Activated T-helper 1 cell treated with anti-CD3 and anti-CD28 coated beads, Interleukin-12 subunit alpha, Interleukin-12 subunit beta, Interleukin-2, Interleukin-4 antibody, amounts not matched to agents 30 ng/mL and 10 ng/mL and 1 ng/mL, durations not matched to agents 14 hours and 24 hours and 36 hours (primary cell): ENCODE measurements at regions not wholly inside any gene's neighbourhood (a gene's known extent, or its start where the extent isn't known, plus 50 kb on each side); places are given as distances from the start of the nearest gene placed in this dataset.

Source experiments
- DNase-seq: peaks from one replicate; pipeline ENCODE4 v3.0.0; 2021; ENCODE audit warnings: low spot score
- H3K27ac Mint-ChIP-seq: one replicate; pipeline ENCODE4 v1.8.0; 2021; ENCODE audit warnings: mild to moderate bottlenecking, mixed read lengths
- H3K27me3 Mint-ChIP-seq: one replicate; pipeline ENCODE4 v1.8.0; 2022; ENCODE audit warnings: mild to moderate bottlenecking, moderate library complexity, mixed read lengths; ENCODE audit not compliant: insufficient read depth
- H3K36me3 Mint-ChIP-seq: one replicate; pipeline ENCODE4 v1.8.0; 2021; ENCODE audit warnings: low read depth, mixed read lengths
- H3K4me1 Mint-ChIP-seq: one replicate; pipeline ENCODE4 v1.8.0; 2021; ENCODE audit warnings: low read depth, mixed read lengths
- H3K4me3 Mint-ChIP-seq: one replicate; pipeline ENCODE4 v1.8.0; 2021; ENCODE audit warnings: mild to moderate bottlenecking, moderate library complexity, mixed read lengths
- H3K9me3 Mint-ChIP-seq: one replicate; pipeline ENCODE4 v1.8.0; 2021; ENCODE audit warnings: mixed read lengths
- intact Hi-C: fragments of 100-400 bp; cut with micrococcal nuclease; formaldehyde crosslinking; loops from one replicate; pipeline ENCODE4 v1.15.1; 2024

DNA sequence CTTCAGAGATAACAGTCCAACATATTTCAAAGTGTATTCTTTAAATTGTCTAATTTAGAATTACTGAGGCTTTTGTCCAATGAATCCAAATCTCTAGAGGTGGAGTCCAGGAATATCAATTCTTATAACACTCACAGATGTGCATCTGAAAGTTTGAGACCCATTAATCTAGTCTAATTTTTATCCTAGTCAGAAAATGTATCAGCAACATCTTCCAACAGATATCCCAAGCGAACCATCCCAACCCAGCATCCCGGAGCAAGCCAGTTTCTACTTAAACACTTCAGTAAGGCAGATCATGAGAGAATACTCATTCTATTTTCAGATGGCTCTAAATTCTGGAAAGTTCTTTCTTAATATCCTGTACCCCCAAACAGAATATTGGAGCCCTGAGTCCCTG, 113.5 kb downstream of the BBS10 start:
- Mint-ChIP-seq H3K9me3 (no peaks in the 10 kb centered on the region), H3K4me3 (no peak overlapping the region), H3K36me3 (no peaks in the 10 kb centered on the region), H3K27ac (no peak overlapping the region), H3K27me3 (no peaks in the 10 kb centered on the region), H3K4me1 (no peaks in the 10 kb centered on the region)
- intact Hi-C loops, result no loop called here
- no peak for DNase-seq

DNA sequence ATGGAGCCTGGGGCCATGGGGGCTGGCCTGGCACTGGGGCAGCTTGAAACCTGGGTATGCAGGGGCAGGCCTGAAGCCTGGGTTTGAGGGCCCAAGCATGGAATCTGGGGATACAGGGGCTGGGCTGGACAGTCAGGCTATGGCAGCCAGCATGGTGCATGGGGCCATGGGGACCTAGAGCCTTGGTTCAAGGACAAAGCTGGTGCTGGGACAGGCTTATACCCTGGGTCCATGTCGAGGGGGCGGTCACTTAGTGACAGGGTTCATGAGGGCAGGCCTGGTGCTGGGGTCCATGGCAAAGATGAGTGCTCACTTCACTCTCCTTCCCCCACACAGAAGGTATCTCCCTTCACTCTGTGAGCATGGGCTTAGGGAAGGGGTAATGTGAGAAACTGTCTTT, 116.2 kb downstream of the BBS10 start:
- Mint-ChIP-seq H3K27me3 (peaks cover 12% of the 10 kb centered on the region), H3K4me3 (no peak overlapping the region), H3K9me3 (no peaks in the 10 kb centered on the region), H3K4me1 (no peaks in the 10 kb centered on the region), H3K36me3 (no peaks in the 10 kb centered on the region), H3K27ac (no peak overlapping the region)
- intact Hi-C loops, result no loop called here
- no peak for DNase-seq

DNA sequence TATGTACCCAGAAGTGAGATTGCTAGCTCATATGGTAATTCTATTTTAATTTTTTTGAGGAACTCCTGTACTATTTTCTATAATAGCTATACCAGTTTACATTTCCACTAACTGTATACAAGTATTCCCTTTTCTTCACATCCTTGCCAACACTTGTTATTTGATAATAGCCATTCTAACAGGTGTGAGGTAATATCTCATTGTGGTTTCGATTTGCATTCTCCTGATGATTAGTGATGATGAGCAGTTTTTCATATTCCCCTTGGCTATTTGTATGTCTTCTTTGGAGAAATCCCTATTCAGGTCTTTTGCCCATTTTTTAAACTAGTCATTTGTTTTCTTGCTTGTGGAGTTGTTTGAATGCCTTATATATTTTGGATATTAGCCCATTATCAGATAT, 121.3 kb downstream of the BBS10 start:
- no peak overlapping the region for H3K27ac Mint-ChIP-seq
- no peak overlapping the region for H3K4me3 Mint-ChIP-seq
- H3K9me3 Mint-ChIP-seq, result no peaks in the 10 kb centered on the region
- DNase-seq, result no peak
- H3K27me3 Mint-ChIP-seq, result peaks cover 13% of the 10 kb centered on the region
- H3K36me3 Mint-ChIP-seq, result no peaks in the 10 kb centered on the region
- intact Hi-C loops, result no loop called here
- H3K4me1 Mint-ChIP-seq, result no peaks in the 10 kb centered on the region

DNA sequence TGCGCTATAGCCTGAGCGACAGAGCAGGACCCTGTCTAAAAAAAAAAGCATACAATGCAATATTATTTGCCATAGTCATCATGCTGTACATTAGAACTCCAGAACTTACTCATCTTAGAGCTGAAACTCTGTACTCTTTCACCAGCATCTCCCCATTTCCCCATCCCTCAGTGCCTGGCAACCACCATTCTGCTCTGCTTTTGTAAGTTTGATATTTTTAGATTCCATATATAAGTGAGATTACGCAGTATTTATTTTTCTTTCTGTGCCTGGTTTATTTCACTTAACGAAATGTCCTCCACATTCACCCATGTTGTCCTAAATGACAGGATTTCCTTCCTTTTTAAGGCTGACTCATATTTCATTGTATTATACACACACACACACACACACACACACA, 121.8 kb downstream of the BBS10 start:
- no peak overlapping the region for H3K4me3 Mint-ChIP-seq
- H3K9me3 Mint-ChIP-seq, result no peaks in the 10 kb centered on the region
- no peaks in the 10 kb centered on the region for H3K4me1 Mint-ChIP-seq
- DNase-seq, result no peak
- no peak overlapping the region for H3K27ac Mint-ChIP-seq
- intact Hi-C loops, result no loop called here
- H3K27me3 Mint-ChIP-seq, result peaks cover 13% of the 10 kb centered on the region
- no peaks in the 10 kb centered on the region for H3K36me3 Mint-ChIP-seq

DNA sequence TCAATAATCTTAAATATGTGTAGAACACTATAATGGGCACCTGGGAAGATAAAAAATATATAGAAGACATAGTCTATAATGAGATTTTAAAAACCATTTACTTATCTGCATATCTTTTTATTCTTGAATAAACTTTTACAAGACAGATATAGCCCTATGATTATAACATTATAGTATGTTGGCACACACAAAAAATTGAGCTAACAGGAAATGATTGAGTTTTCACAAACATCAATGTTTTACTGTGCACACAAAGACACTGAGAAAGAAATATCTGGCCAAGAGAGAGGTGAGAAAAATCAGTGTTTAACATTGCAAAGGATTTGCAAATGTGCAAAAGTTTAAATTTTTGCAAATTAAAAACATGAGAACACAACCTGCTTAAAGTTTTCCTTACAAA, 124.3 kb downstream of the BBS10 start:
- H3K4me1 Mint-ChIP-seq, result no peaks in the 10 kb centered on the region
- intact Hi-C loops, result no loop called here
- H3K27ac Mint-ChIP-seq, result no peak overlapping the region
- H3K27me3 Mint-ChIP-seq, result peaks cover 9% of the 10 kb centered on the region
- H3K36me3 Mint-ChIP-seq, result no peaks in the 10 kb centered on the region
- H3K9me3 Mint-ChIP-seq, result no peaks in the 10 kb centered on the region
- no peak for DNase-seq
- H3K4me3 Mint-ChIP-seq, result no peak overlapping the region

DNA sequence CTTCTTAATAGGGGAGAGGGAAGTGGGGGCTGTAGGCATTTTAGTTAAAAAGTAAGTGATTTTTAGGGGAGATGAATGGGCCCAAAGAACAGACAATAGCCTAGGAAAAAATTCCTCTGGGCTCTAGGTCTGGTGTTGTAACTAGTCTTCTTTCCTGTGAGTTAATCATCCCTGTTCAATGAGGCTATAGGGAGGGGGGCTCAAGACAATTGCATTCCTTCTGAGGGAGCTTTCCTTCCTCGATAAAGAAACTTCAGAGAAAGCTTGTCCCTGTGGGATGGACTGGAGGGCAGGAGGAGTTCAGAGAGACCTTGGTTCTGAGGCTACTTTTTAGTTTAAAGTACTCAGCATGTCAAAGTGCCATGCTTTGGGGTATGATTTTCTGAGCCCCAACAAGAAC, 127.2 kb downstream of the BBS10 start:
- H3K27ac Mint-ChIP-seq, result no peak overlapping the region
- no peak overlapping the region for H3K4me3 Mint-ChIP-seq
- no peak for DNase-seq
- no peaks in the 10 kb centered on the region for H3K36me3 Mint-ChIP-seq
- H3K9me3 Mint-ChIP-seq, result no peaks in the 10 kb centered on the region
- no peaks in the 10 kb centered on the region for H3K4me1 Mint-ChIP-seq
- H3K27me3 Mint-ChIP-seq, result no peaks in the 10 kb centered on the region
- intact Hi-C loops, result no loop called here

DNA sequence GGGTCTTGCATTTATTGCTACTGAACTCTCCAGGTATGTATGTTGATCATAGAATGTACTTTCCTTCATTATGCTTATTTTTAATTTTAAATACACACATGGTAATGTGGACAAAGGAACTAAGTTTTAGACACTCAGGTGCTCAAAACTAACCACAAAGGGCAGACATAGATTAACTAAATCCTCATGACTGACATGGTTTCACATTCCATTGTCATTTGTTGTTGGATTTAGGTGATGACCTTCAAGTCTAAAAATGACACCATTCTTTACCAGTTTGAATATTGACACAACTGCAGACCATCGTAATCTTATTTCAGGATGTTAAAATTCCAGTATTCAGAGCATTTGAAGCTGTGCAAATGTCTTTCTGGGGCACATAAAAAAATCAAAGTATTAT, 128.4 kb downstream of the BBS10 start:
- intact Hi-C loops, result no loop called here
- no peaks in the 10 kb centered on the region for H3K9me3 Mint-ChIP-seq

DNA sequence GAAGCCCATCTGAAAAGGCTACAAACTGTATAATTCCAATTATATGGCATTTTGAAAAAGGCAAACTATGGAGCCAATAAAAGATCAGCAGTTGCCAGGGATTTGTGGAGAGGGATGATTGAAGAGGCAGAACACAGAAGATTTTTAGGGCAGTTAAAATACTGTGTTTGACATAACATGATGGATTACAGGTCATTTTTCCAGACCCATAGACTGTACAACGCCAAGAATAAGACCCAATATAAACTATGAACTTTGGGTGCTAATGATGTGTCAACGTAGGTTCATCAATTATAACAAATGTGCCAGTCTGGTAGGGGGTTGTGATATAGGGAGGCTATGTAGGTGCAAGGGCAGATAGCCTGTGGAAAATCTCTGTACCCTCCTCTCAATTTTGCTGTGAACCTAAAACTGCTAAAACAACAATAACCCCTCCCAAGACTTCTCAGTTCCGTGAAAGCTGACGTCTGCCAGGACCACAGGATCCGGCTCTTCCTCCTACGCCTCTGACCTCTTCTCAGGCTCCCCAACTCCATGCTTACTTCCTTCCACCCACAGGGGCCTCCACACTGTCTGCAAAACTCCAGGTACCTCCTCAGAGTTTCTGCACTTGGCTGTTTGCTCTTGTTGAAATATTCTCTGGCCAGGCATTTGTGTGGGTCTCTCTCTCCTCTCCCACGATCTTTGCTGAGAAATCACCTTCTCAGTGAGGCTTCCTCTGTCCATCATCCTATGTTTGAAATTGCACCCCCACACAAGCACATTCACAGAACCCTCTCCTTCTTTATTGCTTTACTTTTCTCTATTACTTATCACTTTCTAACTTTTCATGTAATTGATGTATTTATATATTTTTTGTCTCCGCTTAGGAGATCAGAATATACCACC, 131.4 kb downstream of the BBS10 start:
- no peaks in the 10 kb centered on the region for H3K27me3 Mint-ChIP-seq
- no peaks in the 10 kb centered on the region for H3K9me3 Mint-ChIP-seq
- intact Hi-C loops, result no loop called here
- H3K27ac Mint-ChIP-seq, result no peak overlapping the region
- no peaks in the 10 kb centered on the region for H3K4me1 Mint-ChIP-seq
- DNase-seq, result no peak
- H3K36me3 Mint-ChIP-seq, result no peaks in the 10 kb centered on the region
- no peak overlapping the region for H3K4me3 Mint-ChIP-seq

More for the DNA sequence above, 128.4 kb downstream of the BBS10 start:
- no peaks in the 10 kb centered on the region for H3K36me3 Mint-ChIP-seq
- no peak overlapping the region for H3K4me3 Mint-ChIP-seq
- no peaks in the 10 kb centered on the region for H3K4me1 Mint-ChIP-seq
- no peak for DNase-seq
- no peak overlapping the region for H3K27ac Mint-ChIP-seq
- H3K27me3 Mint-ChIP-seq, result no peaks in the 10 kb centered on the region

DNA sequence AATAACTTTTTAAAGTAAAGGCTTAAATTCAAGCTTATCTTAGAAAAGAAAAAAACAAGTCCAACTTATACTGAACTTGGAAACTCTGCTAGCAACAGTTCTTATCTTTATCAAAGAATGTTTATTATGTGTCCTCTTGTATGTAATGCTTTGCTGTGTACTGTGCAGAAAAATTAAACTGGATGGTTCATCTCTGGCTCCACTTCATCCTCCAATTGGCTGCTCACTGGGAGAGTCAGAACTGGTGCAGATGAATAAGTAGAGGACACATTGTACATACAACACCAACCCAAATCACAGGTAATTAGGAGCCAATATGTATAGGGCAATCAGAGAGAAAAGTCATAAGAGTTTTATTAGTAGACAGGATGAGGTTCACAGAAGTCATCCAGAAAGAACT, 123.6 kb upstream of the NAP1L1 start:
- Mint-ChIP-seq H3K4me1 (no peaks in the 10 kb centered on the region), H3K4me3 (no peak overlapping the region), H3K9me3 (no peaks in the 10 kb centered on the region), H3K27ac (no peak overlapping the region), H3K36me3 (no peaks in the 10 kb centered on the region), H3K27me3 (peaks cover 8% of the 10 kb centered on the region)
- intact Hi-C loops, result no loop called here
- no peak for DNase-seq

DNA sequence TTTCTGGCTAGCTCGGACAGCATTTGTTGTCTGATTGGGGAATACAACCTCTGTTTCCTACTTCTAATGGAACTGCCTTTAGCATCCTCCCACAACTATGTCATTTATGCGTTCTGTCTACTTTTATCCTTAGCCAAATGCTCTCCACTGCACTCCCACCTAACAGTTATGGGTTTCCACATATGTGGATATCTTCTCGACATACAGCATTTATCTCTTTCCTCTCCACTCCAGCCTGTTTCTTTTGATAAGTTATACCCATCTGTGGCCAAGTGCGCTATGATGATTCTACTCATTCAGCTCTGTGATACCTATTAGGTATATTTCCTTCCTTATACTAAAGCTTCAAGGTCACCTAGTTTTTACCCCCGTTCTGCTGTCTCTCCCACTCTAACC, 122.2 kb upstream of the NAP1L1 start:
- intact Hi-C loops, result no loop called here
- no peak overlapping the region for H3K27ac Mint-ChIP-seq
- no peaks in the 10 kb centered on the region for H3K36me3 Mint-ChIP-seq
- H3K9me3 Mint-ChIP-seq, result no peaks in the 10 kb centered on the region
- DNase-seq, result no peak
- peaks cover 8% of the 10 kb centered on the region for H3K27me3 Mint-ChIP-seq
- no peaks in the 10 kb centered on the region for H3K4me1 Mint-ChIP-seq
- H3K4me3 Mint-ChIP-seq, result no peak overlapping the region

DNA sequence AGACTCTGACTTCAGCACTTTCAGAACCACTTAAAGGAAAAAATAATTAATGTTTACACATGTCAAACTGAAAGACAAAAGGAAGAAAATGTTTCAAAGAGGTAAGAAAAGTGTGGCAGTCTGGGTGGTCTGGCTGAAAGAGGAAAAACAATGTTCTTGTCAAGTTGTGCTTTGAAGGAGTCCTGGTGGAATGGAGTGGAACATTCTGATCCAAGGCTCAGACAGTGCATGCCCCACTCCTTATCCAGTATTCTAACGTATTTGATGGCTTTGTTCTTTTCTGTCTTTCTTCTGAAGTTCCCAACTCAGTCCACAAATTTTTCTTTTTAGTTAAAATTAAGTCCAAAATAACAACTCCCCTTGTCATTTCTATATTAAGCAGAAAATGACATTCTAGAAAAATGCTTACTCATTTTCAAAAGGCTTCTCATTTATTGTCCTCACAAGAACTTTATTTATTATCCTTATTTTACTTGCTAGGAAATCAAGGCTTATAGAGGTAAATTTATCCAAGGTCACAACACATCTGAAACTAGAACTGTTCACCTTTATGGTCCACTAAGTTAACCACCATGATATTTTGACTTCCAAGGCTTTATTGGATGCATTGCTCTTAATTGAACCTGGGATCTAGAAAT, 121.7 kb upstream of the NAP1L1 start:
- peaks cover 10% of the 10 kb centered on the region for H3K27me3 Mint-ChIP-seq
- H3K27ac Mint-ChIP-seq, result no peak overlapping the region
- intact Hi-C loops, result no loop called here
- H3K36me3 Mint-ChIP-seq, result no peaks in the 10 kb centered on the region
- H3K4me1 Mint-ChIP-seq, result no peaks in the 10 kb centered on the region
- DNase-seq, result no peak
- no peaks in the 10 kb centered on the region for H3K9me3 Mint-ChIP-seq
- no peak overlapping the region for H3K4me3 Mint-ChIP-seq

DNA sequence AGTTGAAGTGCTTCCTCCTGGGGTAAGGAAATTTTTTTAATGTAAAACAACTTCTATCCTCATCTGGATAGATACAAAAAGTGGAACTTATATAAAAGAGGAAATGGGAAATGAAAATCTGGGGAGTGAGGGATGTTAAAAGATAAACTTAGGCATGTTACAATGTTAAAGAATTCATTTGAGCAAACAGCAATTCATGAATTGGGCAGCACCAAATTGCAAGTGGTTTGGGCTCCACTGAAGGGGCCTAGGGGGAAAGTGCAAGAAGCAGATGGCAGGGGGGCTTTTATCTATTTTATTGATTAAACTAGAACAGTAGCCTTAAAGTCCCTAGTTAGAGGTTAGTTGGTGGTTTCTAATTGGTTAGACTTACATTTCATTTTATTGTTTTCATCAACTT, 118.1 kb upstream of the NAP1L1 start:
- Mint-ChIP-seq H3K27ac (no peak overlapping the region), H3K4me1 (no peaks in the 10 kb centered on the region), H3K36me3 (no peaks in the 10 kb centered on the region), H3K4me3 (no peak overlapping the region), H3K27me3 (peaks cover 12% of the 10 kb centered on the region), H3K9me3 (peaks cover 15% of the 10 kb centered on the region)
- DNase-seq, result no peak
- intact Hi-C loops, result no loop called here

DNA sequence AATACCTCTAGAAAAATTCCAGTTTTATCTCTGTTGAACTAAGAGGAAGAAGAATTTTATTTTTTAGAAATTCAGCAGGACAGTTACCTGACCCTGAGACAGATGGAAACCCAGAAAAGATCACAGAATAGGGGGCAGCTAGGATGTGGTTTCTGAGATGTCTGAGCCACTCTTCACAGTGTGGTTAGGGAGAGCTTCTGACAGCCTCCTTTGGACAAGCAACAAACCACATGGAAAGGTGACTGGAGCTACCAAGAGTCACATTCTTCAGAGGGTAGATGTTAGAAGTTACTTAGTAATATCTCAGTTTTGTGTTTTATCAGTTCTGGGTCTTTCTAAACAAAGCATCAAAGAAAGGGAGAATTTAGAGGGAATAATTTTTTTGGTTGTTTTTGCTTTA, 117.3 kb upstream of the NAP1L1 start:
- intact Hi-C loops, result no loop called here
- H3K27me3 Mint-ChIP-seq, result peaks cover 10% of the 10 kb centered on the region

More for the DNA sequence above, 117.3 kb upstream of the NAP1L1 start:
- H3K27ac Mint-ChIP-seq, result no peak overlapping the region
- no peaks in the 10 kb centered on the region for H3K36me3 Mint-ChIP-seq
- H3K4me3 Mint-ChIP-seq, result no peak overlapping the region
- H3K4me1 Mint-ChIP-seq, result no peaks in the 10 kb centered on the region
- peaks cover 15% of the 10 kb centered on the region for H3K9me3 Mint-ChIP-seq
- DNase-seq, result no peak
